ENCODE measurements at regions not wholly inside any gene's neighbourhood (a gene's known extent, or its start where the extent isn't known, plus 50 kb on each side); places are given as distances from the start of the nearest gene placed in this dataset.

DNA sequence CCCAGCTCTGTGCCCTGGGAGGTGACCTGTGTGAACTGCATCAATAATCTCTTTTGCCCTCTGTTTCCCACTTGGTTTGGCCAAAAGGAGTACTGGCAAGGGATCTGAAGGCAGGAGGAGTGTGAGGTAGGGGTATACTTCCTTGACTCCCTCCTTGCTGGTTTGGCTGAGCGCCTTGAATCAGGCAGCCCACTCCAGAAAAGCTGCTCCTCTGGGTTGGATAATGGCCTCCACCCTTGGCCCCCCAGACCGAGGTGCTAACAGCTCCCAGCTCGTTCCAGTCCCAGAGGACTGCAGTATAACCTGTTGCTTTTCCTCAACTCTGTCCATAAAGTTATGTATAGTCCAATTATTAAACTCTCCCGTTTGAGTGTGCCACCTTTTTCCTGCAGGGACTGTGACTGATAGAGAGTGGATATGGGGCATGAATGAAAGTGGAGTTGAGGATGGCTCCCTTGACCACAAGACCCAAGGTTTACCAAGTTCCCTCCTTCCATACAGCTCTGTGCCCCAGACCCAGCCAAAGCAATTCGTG lies 88.2 kb upstream of the HAND1 start:
- no peak overlapping the region for H3K9ac ChIP-seq
- H3K4me3 ChIP-seq: no peak overlapping the region
- H3K4me2 ChIP-seq: no peak overlapping the region
- H3K27me3 ChIP-seq: no peaks in the 10 kb centered on the region
- no peaks in the 10 kb centered on the region for H4K20me1 ChIP-seq
- H3K27ac ChIP-seq: no peak overlapping the region
- TF ChIP-seq Cebpa-rat (IDR thresholded peaks at IDR 0.05): no peak
- H3K4me1 ChIP-seq: no peaks in the 10 kb centered on the region
- H3K36me3 ChIP-seq: no peaks in the 10 kb centered on the region
- H3K9me3 ChIP-seq: no peaks in the 10 kb centered on the region

DNA sequence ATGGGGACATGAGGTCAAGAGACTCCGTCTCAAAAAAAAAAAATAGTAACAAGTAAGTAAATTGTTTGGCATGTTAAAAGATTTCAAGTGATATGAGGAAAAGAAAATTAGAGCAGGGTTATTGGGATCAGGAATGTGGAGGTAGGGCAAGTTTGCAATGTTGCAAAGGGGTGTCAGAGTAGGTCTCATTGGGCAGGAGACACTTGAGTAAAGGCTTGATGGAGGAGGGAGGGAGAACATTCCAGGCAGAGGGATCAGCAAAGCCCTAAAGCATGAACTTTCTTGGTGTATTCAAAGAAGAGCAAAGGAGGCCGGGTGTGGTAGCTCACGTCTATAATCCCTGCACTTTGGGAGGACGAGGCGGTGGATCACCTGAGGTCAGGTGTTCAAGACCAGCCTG lies 87.1 kb upstream of the HAND1 start:
- no peak overlapping the region for H3K4me2 ChIP-seq
- no peaks in the 10 kb centered on the region for H3K36me3 ChIP-seq
- no peak for TF ChIP-seq Cebpa-rat (IDR thresholded peaks at IDR 0.05)
- H4K20me1 ChIP-seq: no peaks in the 10 kb centered on the region
- no peak overlapping the region for H3K4me3 ChIP-seq
- H3K4me1 ChIP-seq: no peaks in the 10 kb centered on the region
- H3K9me3 ChIP-seq: no peaks in the 10 kb centered on the region
- no peak overlapping the region for H3K9ac ChIP-seq
- no peaks in the 10 kb centered on the region for H3K27me3 ChIP-seq
- H3K27ac ChIP-seq: no peak overlapping the region

DNA sequence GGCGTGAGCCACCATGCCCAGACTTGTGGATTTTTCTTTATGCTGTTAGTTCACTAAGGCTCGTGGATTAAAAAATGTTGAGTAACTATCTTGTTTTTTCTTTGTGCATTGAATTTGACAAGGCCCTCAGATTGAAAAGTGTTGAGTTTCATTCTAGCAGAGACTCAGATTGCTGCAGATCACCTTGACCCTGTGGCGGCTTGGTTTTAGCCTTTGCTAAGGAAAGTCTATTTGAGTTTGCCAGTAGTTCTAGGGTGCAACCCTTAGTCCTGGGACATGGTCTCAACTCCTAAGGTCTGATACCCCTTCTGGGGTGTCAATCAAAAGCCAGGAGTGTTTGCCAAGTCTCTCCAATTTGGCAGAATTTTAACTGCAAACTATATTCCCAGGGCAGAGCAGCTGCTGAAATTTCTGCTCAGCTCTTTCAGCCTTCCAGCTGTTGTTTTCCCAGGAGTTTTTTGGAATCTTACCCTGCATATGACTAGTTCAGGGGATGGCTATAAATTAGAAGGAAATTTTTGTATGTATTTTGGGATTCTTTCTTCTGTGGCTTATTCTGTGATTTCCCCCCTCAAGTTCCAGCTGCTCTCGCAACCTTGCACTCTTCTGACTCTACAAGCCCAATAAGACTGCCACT lies 84.3 kb upstream of the HAND1 start:
- no peaks in the 10 kb centered on the region for H3K27me3 ChIP-seq
- no peaks in the 10 kb centered on the region for H4K20me1 ChIP-seq
- H3K36me3 ChIP-seq: no peaks in the 10 kb centered on the region
- no peaks in the 10 kb centered on the region for H3K4me1 ChIP-seq
- no peaks in the 10 kb centered on the region for H3K9me3 ChIP-seq
- no peak overlapping the region for H3K9ac ChIP-seq
- H3K4me3 ChIP-seq: no peak overlapping the region
- no peak overlapping the region for H3K27ac ChIP-seq
- no peak for TF ChIP-seq Cebpa-rat (IDR thresholded peaks at IDR 0.05)
- no peak overlapping the region for H3K4me2 ChIP-seq

DNA sequence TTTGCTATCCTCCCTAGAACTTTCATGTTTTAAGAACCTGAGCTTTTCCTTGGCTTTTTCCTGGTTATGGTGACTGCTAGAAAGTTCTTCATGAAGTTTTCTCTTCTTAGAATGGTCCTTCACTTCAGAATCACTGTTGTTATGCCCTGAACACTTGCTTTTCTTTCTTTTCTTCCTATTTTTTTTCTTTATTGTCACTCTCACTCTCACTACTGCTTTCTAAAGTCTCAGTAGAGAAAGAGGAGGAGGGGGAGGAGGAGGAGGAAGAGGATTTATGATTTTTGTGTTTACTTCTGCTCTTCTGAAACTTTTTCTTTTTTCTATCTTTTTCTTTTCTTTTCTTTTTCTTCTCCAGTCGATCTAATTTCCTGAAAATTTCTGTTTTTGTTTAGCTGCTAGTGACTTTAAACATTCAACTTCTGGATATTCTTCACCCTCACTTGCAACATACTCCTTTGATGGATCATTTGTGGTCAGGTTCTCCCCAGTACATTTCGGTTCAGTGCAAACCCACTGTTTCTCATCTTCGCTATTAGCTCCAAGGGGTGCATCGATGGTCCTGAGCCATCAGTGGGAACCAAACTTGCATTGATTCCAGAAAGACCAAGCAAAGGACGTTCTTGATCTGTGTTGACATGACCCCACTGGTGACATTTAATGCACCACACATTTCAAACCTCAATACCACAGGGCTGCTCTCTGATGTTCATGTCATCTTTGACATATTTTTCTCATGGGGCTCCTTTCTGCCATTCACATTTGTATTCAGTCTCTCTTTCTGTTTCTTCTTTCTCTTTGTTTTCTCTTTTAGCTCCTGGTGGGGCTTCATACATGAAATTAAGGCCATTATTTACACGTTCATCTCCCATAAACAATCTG lies 81.6 kb upstream of the HAND1 start:
- H3K27me3 ChIP-seq: no peaks in the 10 kb centered on the region
- no peak overlapping the region for H3K4me3 ChIP-seq
- 0 out of 2 replicates have a peak, but pooled peaks cover 5% of the 10 kb centered on the region for H3K9me3 ChIP-seq
- H3K4me2 ChIP-seq: no peak overlapping the region
- H3K4me1 ChIP-seq: no peaks in the 10 kb centered on the region
- H4K20me1 ChIP-seq: no peaks in the 10 kb centered on the region
- no peak for TF ChIP-seq Cebpa-rat (IDR thresholded peaks at IDR 0.05)
- H3K9ac ChIP-seq: no peak overlapping the region
- no peak overlapping the region for H3K27ac ChIP-seq
- no peaks in the 10 kb centered on the region for H3K36me3 ChIP-seq

DNA sequence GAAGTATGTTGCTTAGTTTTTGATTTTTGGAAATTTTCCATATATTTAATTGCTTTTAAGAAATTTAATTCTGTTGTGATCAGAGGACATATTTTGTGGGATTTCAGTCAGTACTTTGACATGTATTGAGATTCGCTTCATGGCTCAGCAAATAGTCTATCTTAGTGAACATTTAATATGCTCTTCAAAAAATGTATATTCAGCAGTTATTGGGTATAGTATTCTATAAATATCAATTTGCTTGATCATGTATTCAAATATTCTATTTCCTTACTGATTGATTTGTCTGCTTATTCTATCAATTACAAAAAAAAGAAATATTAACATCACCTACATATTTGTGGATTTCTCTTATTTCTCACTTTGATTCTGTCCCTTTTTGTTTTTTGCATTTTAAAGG lies 79.5 kb upstream of the HAND1 start:
- no peak for TF ChIP-seq Cebpa-rat (IDR thresholded peaks at IDR 0.05)
- H3K4me3 ChIP-seq: no peak overlapping the region
- peaks cover 16% of the 10 kb centered on the region for H3K9me3 ChIP-seq
- H3K4me2 ChIP-seq: no peak overlapping the region
- H4K20me1 ChIP-seq: no peaks in the 10 kb centered on the region
- no peaks in the 10 kb centered on the region for H3K27me3 ChIP-seq
- no peak overlapping the region for H3K27ac ChIP-seq
- no peak overlapping the region for H3K9ac ChIP-seq
- no peaks in the 10 kb centered on the region for H3K36me3 ChIP-seq
- H3K4me1 ChIP-seq: no peaks in the 10 kb centered on the region

DNA sequence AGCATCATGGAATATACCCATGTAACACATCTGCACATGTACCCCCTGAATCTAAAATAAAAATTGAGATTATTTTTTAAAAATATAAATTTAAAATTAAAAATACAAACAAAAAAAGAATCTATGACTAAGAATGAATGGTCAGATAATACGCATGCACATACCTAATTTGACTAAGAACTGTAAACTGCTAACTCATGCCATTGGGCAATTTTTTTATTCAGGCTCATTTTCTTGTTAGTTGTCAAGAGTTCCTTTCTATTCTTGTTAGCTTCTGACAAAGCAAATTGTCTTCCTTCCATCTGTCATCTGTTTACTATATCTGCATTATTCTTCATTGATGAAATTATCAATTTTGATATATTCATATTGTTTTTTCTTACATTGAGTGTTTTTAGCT lies 69.5 kb upstream of the HAND1 start:
- H3K4me3 ChIP-seq: no peak overlapping the region
- H3K4me2 ChIP-seq: no peak overlapping the region
- H3K36me3 ChIP-seq: no peaks in the 10 kb centered on the region
- H3K27ac ChIP-seq: no peak overlapping the region
- no peaks in the 10 kb centered on the region for H4K20me1 ChIP-seq
- no peak overlapping the region for H3K9ac ChIP-seq
- H3K27me3 ChIP-seq: no peaks in the 10 kb centered on the region
- H3K9me3 ChIP-seq: peaks cover 4% of the 10 kb centered on the region; the same call in 1 of the 2 replicates
- peaks cover 21% of the 10 kb centered on the region for H3K4me1 ChIP-seq
- no peak for TF ChIP-seq Cebpa-rat (IDR thresholded peaks at IDR 0.05)

DNA sequence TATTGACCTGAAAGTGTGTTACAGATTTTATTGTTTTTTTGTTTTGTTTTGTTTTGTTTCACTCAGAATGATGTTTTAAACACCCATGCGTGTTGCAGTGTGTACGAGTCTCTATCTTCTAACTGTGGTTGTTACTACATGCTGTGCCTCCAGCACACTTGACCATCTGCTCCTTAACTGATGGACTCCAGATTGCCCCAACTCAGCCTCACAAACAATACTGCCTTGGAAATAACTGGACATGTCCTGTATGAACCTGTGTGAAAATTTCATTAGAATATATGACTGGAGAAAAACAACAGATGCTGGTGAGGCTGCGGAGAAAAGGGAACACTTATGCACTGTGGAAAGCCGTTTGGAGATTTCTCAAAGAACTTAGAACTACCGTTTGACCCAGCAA lies 68.7 kb upstream of the HAND1 start:
- H4K20me1 ChIP-seq: no peaks in the 10 kb centered on the region
- H3K27ac ChIP-seq: no peak overlapping the region
- no peaks in the 10 kb centered on the region; the same call in 1 of the 2 replicates for H3K9me3 ChIP-seq
- no peak overlapping the region for H3K4me3 ChIP-seq
- no peaks in the 10 kb centered on the region for H3K36me3 ChIP-seq
- H3K4me1 ChIP-seq: peaks cover 24% of the 10 kb centered on the region
- TF ChIP-seq Cebpa-rat (IDR thresholded peaks at IDR 0.05): no peak
- no peak overlapping the region for H3K9ac ChIP-seq
- no peaks in the 10 kb centered on the region for H3K27me3 ChIP-seq
- H3K4me2 ChIP-seq: no peak overlapping the region

DNA sequence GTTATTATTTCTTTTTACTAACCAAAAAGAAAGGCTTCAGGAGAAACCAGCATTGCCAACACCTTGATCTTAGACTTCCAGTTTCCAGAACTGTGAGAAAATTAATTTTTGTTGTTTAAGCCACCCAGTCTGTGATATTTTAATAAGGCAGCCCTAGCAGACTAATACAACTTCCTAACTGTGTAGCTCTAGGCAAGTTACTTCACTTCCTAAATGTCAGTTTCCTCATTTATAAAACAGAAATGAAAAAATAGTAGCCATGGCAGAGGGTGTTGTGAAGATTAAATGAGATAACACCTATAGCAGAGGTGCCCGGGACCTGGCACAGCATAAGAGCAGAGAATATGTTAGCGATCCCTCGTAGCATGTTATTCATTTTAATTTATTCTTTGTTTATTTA lies 66.6 kb upstream of the HAND1 start:
- Histone ChIP-seq H3K27me3 (no peaks in the 10 kb centered on the region), H3K36me3 (no peaks in the 10 kb centered on the region), H3K4me3 (no peak overlapping the region), H3K4me2 (peak overlapping the region; percentile 72; the same call in 1 of the 2 replicates), H4K20me1 (no peaks in the 10 kb centered on the region), H3K9me3 (no peaks in the 10 kb centered on the region), H3K4me1 (peaks cover 24% of the 10 kb centered on the region), H3K27ac (no peak overlapping the region), H3K9ac (no peak overlapping the region)
- TF ChIP-seq Cebpa-rat (IDR thresholded peaks at IDR 0.05): no peak

DNA sequence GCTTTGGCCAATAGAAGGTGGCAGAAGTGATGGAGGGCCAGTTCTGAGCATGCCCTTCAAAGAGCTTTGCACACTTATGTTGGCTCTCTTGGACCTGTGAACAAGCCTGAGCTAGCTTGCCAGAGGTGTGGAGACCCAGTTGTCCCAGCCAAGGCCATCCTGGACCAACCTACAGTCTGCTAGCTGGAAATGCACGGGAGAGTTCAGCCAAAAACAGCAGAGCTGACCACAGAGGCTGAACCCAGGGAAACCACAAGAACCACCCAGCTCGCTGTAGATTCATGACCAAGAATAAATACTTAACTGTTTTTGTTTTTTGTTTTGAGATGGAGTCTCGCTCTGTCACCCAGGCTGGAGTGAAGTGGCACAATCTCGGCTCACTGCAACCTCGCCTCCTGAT lies 65.4 kb upstream of the HAND1 start:
- H3K4me2 ChIP-seq: peak overlapping the region; percentile 72
- TF ChIP-seq Cebpa-rat (IDR thresholded peaks at IDR 0.05): no peak

DNA sequence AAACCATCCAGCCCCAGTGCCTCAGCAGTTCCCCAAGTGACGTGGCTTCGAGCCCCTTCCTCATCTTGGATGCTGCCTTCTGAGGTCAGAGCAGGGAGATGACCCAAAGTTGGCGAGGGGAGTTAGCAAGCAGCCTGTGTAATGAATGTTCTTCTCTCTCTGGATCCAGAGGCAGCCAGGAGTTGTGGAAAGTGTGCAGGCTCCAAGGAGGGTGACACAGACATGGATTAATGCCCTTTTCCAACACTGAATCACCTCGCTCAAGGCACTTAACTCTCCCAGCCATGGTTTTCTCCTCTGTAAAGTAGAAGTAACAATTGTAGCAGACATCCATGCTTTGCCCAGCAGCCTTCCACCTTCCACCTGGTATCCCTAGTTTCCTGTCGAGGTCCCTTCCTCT lies 64.6 kb upstream of the HAND1 start:
- no peaks in the 10 kb centered on the region for H4K20me1 ChIP-seq
- TF ChIP-seq Cebpa-rat (IDR thresholded peaks at IDR 0.05): no peak
- H3K4me1 ChIP-seq: peaks cover 24% of the 10 kb centered on the region
- no peaks in the 10 kb centered on the region for H3K9me3 ChIP-seq
- no peaks in the 10 kb centered on the region for H3K27me3 ChIP-seq
- no peaks in the 10 kb centered on the region for H3K36me3 ChIP-seq
- H3K9ac ChIP-seq: no peak overlapping the region
- H3K4me3 ChIP-seq: no peak overlapping the region
- no peak overlapping the region for H3K27ac ChIP-seq
- 0 out of 2 replicates have a peak overlapping the region, but pooled peaks have one; percentile 6 for H3K4me2 ChIP-seq

More for the DNA sequence above, 65.4 kb upstream of the HAND1 start:
- Histone ChIP-seq H3K9ac (no peak overlapping the region), H4K20me1 (no peaks in the 10 kb centered on the region), H3K27ac (no peak overlapping the region), H3K27me3 (no peaks in the 10 kb centered on the region), H3K9me3 (no peaks in the 10 kb centered on the region), H3K36me3 (no peaks in the 10 kb centered on the region), H3K4me3 (no peak overlapping the region), H3K4me1 (peaks cover 24% of the 10 kb centered on the region)
